DND-41 (cell line): ENCODE measurements at regions not wholly inside any gene's neighbourhood (a gene's known extent, or its start where the extent isn't known, plus 50 kb on each side); places are given as distances from the start of the nearest gene placed in this dataset.

Experiments used
- CTCF ChIP-seq: IDR thresholded peaks from 2 replicates; pipeline ENCODE4 v1.5.1; 2012; ENCODE audit warnings: borderline replicate concordance, low read length, moderate library complexity, mild to moderate bottlenecking; ENCODE audit not compliant: poor library complexity, severe bottlenecking; ENCODE audit errors: extremely low read depth
- EZH2 ChIP-seq: IDR thresholded peaks from 3 replicates; pipeline ENCODE4 v1.6.1; 2012; ENCODE audit warnings: borderline replicate concordance, low read depth, mild to moderate bottlenecking, moderate library complexity, low read length, inconsistent platforms; ENCODE audit not compliant: severe bottlenecking

- TF ChIP-seq CTCF (no peak), EZH2 (no peak)
Measured at GRCh38 chr9:113719919-113720318, 156.2 kb upstream of the ZNF618 start.
